ENCODE measurements at regions not wholly inside any gene's neighbourhood (a gene's known extent, or its start where the extent isn't known, plus 50 kb on each side); places are given as distances from the start of the nearest gene placed in this dataset.

- Histone ChIP-seq H3K4me3 (ENCODE audit: low read depth in 2 of 2, low read length in 2 of 2) (no peak overlapping the region), H3K27me3 (ENCODE audit: control insufficient read depth, insufficient read depth, low read length) (no peaks in the 10 kb centered on the region), H3K36me3 (ENCODE audit: control insufficient read depth, insufficient read depth, low read length) (no peaks in the 10 kb centered on the region), H3K9me3 (ENCODE audit: control insufficient read depth, insufficient read depth, low read depth, low read length) (peaks cover 5% of the 10 kb centered on the region; the same call in 1 of the 2 replicates), H3K4me1 (ENCODE audit: control insufficient read depth, insufficient read depth, low read length) (no peaks in the 10 kb centered on the region), H3K27ac (ENCODE audit: low read length) (no peak overlapping the region)
- DNase-seq (ENCODE audit: low read depth, low spot score) (no peak), ATAC-seq (no peak)
- ChIA-PET POLR2A (no interaction called here), CTCF (no interaction called here)
- in situ Hi-C loops (cut with HindIII; ENCODE audit: low pct_unique_long_range_greater_than_20kb, low sequenced_read_pairs), result no loop called here
- BruUV-seq (replicated peaks), result no TSS peak
- intact Hi-C loops (cut with micrococcal nuclease; ENCODE audit: unreplicated experiment), result no loop called here
- TF ChIP-seq TCF7L2 (IDR thresholded peaks at IDR 0.05; ENCODE audit: low read depth, low read length) (no peak), REST (IDR thresholded peaks at IDR 0.05; ENCODE audit: insufficient read depth in 1 of 2, low read depth in 2 of 2, low read length in 1 of 2) (no peak), SIN3A (IDR thresholded peaks at IDR 0.05; ENCODE audit: borderline replicate concordance, insufficient read depth, low read depth, low read length) (no peak), POLR2AphosphoS5 (IDR thresholded peaks at IDR 0.05; ENCODE audit: low read depth, low read length) (no peak)
- TF ChIP-seq, protein P1, sequence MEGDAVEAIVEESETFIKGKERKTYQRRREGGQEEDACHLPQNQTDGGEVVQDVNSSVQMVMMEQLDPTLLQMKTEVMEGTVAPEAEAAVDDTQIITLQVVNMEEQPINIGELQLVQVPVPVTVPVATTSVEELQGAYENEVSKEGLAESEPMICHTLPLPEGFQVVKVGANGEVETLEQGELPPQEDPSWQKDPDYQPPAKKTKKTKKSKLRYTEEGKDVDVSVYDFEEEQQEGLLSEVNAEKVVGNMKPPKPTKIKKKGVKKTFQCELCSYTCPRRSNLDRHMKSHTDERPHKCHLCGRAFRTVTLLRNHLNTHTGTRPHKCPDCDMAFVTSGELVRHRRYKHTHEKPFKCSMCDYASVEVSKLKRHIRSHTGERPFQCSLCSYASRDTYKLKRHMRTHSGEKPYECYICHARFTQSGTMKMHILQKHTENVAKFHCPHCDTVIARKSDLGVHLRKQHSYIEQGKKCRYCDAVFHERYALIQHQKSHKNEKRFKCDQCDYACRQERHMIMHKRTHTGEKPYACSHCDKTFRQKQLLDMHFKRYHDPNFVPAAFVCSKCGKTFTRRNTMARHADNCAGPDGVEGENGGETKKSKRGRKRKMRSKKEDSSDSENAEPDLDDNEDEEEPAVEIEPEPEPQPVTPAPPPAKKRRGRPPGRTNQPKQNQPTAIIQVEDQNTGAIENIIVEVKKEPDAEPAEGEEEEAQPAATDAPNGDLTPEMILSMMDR (IDR thresholded peaks at IDR 0.05), result no peak
Measured at GRCh38 chr4:64870558-64870957, 461.3 kb upstream of the TECRL start.

GRCh38 chr4:64857815-64858214, 448.6 kb upstream of the TECRL start:
- intact Hi-C loops (cut with micrococcal nuclease; ENCODE audit: unreplicated experiment) (no loop called here), in situ Hi-C loops (cut with HindIII; ENCODE audit: low pct_unique_long_range_greater_than_20kb, low sequenced_read_pairs) (no loop called here)
- H3K4me3 ChIP-seq (ENCODE audit: low read depth in 2 of 2, low read length in 2 of 2), result no peak overlapping the region
- no peak for ATAC-seq
- H3K27ac ChIP-seq (ENCODE audit: low read length), result no peak overlapping the region
- TF ChIP-seq, protein P1 (IDR thresholded peaks at IDR 0.05), result no peak
- no peak for TF ChIP-seq SIN3A (IDR thresholded peaks at IDR 0.05; ENCODE audit: borderline replicate concordance, insufficient read depth, low read depth, low read length)
- TF ChIP-seq TCF7L2 (IDR thresholded peaks at IDR 0.05; ENCODE audit: low read depth, low read length), result no peak
- no peak for TF ChIP-seq REST (IDR thresholded peaks at IDR 0.05; ENCODE audit: insufficient read depth in 1 of 2, low read depth in 2 of 2, low read length in 1 of 2)
- no peak for TF ChIP-seq POLR2AphosphoS5 (IDR thresholded peaks at IDR 0.05; ENCODE audit: low read depth, low read length)
- no peaks in the 10 kb centered on the region for H3K9me3 ChIP-seq (ENCODE audit: control insufficient read depth, insufficient read depth, low read depth, low read length)
- no peak for DNase-seq (ENCODE audit: low read depth, low spot score)
- POLR2A ChIA-PET, result no interaction called here
- no peaks in the 10 kb centered on the region for H3K4me1 ChIP-seq (ENCODE audit: control insufficient read depth, insufficient read depth, low read length)
- no peaks in the 10 kb centered on the region for H3K36me3 ChIP-seq (ENCODE audit: control insufficient read depth, insufficient read depth, low read length)
- CTCF ChIA-PET, result no interaction called here
- no peaks in the 10 kb centered on the region for H3K27me3 ChIP-seq (ENCODE audit: control insufficient read depth, insufficient read depth, low read length)
- no TSS peak for BruUV-seq (replicated peaks)

Data from Panc1 (cell line).